CD4-positive, alpha-beta T cell (primary cell): ENCODE measurements at regions not wholly inside any gene's neighbourhood (a gene's known extent, or its start where the extent isn't known, plus 50 kb on each side); places are given as distances from the start of the nearest gene placed in this dataset.

Source experiments
- ATAC-seq: fragments of 200-7000 bp; cut with Tn5 transposase; one replicate; pipeline ENCODE4 v1.10.0; 2022; ENCODE audit warnings: mild to moderate bottlenecking; ENCODE audit not compliant: poor library complexity
- CTCF ChIA-PET: fragments of 350-600 bp; sonication (Branson Sonifier 250); formaldehyde crosslinking; loops from one replicate; lab custom pipeline; 2021; ENCODE audit warnings: antibody characterized with exemption, inconsistent platforms; lab: Charles Lee
- POLR2A ChIA-PET: fragments of 350-600 bp; sonication (Branson Sonifier 250); formaldehyde crosslinking; loops from one replicate; lab custom pipeline; 2021; ENCODE audit warnings: antibody characterized with exemption, inconsistent platforms; lab: Charles Lee
- DNase-seq, 14 experiments: peaks; one replicate each; pipeline ENCODE4 v3.0.0-alpha.2; 2013 to 2020; ENCODE audit warnings: mixed read lengths in 2 of 14
- H3K27ac ChIP-seq, 2 donors: one replicate each; pipeline versions ENCODE4 v1.5.1 to v1.7.0; 2013; ENCODE audit warnings: low read length in 2 of 2, low read depth in 1 of 2, mild to moderate bottlenecking in 1 of 2
- H3K27me3 ChIP-seq, 2 experiments: 1 replicate in 1 of 2; 2 replicates in 1 of 2; pipeline versions ENCODE4 v1.6.1 to v1.7.0; 2013; ENCODE audit warnings: low read length in 2 of 2, control low read depth in 1 of 2, mild to moderate bottlenecking in 1 of 2, moderate library complexity in 1 of 2; ENCODE audit not compliant: insufficient read depth in 2 of 2, control insufficient read depth in 1 of 2
- H3K36me3 ChIP-seq: one replicate; pipeline ENCODE4 v1.6.1; 2013; ENCODE audit warnings: low read length, control low read depth; ENCODE audit not compliant: insufficient read depth
- H3K4me1 ChIP-seq: one replicate; pipeline ENCODE4 v1.6.1; 2013; ENCODE audit warnings: low read length, control low read depth; ENCODE audit not compliant: insufficient read depth
- H3K4me3 ChIP-seq: one replicate; pipeline ENCODE4 v1.5.1; 2013; ENCODE audit warnings: mild to moderate bottlenecking, low read length, moderate library complexity
- H3K9me3 ChIP-seq, 2 experiments: 1 replicate in 1 of 2; 2 replicates in 1 of 2; pipeline versions ENCODE4 v1.6.1 to v1.7.0; 2013; ENCODE audit warnings: low read length in 2 of 2, mild to moderate bottlenecking in 2 of 2, control low read depth in 1 of 2, moderate library complexity in 1 of 2; ENCODE audit not compliant: control insufficient read depth in 1 of 2, insufficient read depth in 1 of 2
- H3K27ac Mint-ChIP-seq: one replicate; pipeline ENCODE4 v1.8.0; 2020; ENCODE audit warnings: mixed read lengths
- H3K27me3 Mint-ChIP-seq: one replicate; pipeline ENCODE4 v1.8.0; 2021; ENCODE audit warnings: mixed read lengths
- H3K36me3 Mint-ChIP-seq: one replicate; pipeline ENCODE4 v1.8.0; 2021; ENCODE audit warnings: low read depth, mixed read lengths
- H3K4me1 Mint-ChIP-seq: one replicate; pipeline ENCODE4 v1.8.0; 2021; ENCODE audit warnings: low read depth, mixed read lengths
- H3K4me3 Mint-ChIP-seq: one replicate; pipeline ENCODE4 v1.8.0; 2020; ENCODE audit warnings: mild to moderate bottlenecking, mixed read lengths
- H3K9me3 Mint-ChIP-seq: one replicate; pipeline ENCODE4 v1.8.0; 2020; ENCODE audit warnings: mixed read lengths
- CTCF ChIP-seq: fragments of 200-600 bp; IDR thresholded peaks from one replicate; pipeline ENCODE4 v1.8.0; 2022; ENCODE audit warnings: antibody characterized with exemption, mild to moderate bottlenecking
- intact Hi-C, 2 experiments: fragments of 100-400 bp; cut with DNase I in 1 of 2; cut with micrococcal nuclease in 1 of 2; formaldehyde crosslinking; loops; one replicate each; pipeline versions ENCODE4 v1.15.1 to v1.9.0; 2023 to 2025; cut with DNase I, micrococcal nuclease

DNA sequence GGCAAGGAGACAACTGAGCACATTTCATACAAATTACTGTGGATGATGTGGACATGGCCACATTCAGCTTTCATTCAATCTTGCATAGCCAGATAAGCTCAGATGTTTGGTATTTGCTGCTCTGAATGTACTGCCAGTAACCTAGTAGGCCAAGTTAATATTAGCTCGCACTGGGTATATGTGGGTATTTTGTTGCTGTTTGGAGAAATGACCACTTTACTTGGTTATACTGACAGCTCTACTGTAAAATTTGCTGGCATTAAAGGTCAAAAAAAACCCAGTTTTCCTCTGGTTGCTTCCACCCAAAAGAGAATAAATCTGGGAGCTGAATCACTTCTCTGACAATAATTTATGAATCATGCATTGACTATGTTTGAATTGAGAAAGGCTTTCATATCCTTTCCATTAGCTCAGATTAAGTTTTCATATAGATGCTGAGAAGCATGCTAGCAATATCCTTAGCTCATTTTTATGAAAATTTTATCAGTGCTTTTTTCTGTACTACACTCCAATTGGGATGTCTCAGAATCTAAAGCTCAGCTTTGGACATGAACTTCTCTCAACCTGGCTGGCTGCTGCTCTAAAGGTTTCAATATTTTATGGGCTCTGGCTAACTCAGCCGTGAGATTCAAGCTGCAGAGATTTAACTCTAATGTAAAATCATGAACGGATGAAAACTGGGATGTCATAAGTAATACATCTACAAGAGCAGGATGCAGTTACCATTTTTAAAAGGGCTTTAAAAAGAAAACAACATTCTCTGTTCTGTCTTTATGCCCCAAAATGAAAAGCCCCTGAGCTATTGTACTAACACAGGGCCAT lies 330.0 kb downstream of the BARHL2 start:
- H3K27me3 Mint-ChIP-seq, result no peaks in the 10 kb centered on the region
- ATAC-seq, result no peak
- Histone ChIP-seq H3K4me3 (no peak overlapping the region), H3K27ac (no peak overlapping the region), H3K36me3 (no peaks in the 10 kb centered on the region), H3K4me1 (no peaks in the 10 kb centered on the region), H3K27me3 (no peaks in the 10 kb centered on the region), H3K9me3 (no peaks in the 10 kb centered on the region)
- H3K4me3 Mint-ChIP-seq, result no peak overlapping the region
- ChIA-PET CTCF (no interaction called here), POLR2A (no interaction called here)
- no peak for DNase-seq
- H3K36me3 Mint-ChIP-seq, result no peaks in the 10 kb centered on the region
- H3K9me3 Mint-ChIP-seq, result no peaks in the 10 kb centered on the region
- intact Hi-C loops, result no loop called here
- no peak for TF ChIP-seq CTCF
- no peak overlapping the region for H3K27ac Mint-ChIP-seq
- no peaks in the 10 kb centered on the region for H3K4me1 Mint-ChIP-seq

DNA sequence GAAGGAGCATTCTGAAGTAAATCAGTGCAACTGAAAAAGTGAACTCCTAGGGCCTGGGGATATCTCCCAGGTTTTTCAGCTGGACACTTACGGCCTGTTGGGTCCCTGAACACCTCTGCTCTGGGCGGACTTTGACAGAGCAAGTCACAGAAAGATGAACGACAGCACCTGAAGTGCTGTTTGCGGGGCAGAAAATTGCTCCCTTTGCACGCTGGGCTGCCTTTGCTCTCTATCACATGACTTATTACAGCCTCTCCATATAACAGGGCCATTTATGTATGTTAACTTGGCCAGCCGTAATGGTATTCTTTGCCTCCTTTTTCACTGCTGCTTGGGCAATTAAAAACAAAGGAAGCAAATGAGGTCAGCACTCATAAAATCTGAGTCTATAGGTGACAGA lies 332.9 kb downstream of the BARHL2 start:
- Mint-ChIP-seq H3K4me1 (no peaks in the 10 kb centered on the region), H3K27ac (no peak overlapping the region), H3K4me3 (no peak overlapping the region), H3K36me3 (no peaks in the 10 kb centered on the region), H3K9me3 (peaks cover 2% of the 10 kb centered on the region), H3K27me3 (no peaks in the 10 kb centered on the region)
- no peaks in the 10 kb centered on the region for H3K27me3 ChIP-seq
- no peaks in the 10 kb centered on the region for H3K36me3 ChIP-seq
- no peak for TF ChIP-seq CTCF
- CTCF ChIA-PET, result no interaction called here
- no peaks in the 10 kb centered on the region for H3K4me1 ChIP-seq
- no peak overlapping the region for H3K4me3 ChIP-seq
- ATAC-seq (no peak), DNase-seq (no peak)
- intact Hi-C loops, result no loop called here
- H3K27ac ChIP-seq, result no peak overlapping the region
- H3K9me3 ChIP-seq, result no peaks in the 10 kb centered on the region
- POLR2A ChIA-PET, result no interaction called here

- no peak for DNase-seq
- Histone ChIP-seq H3K27ac (no peak overlapping the region), H3K9me3 (no peaks in the 10 kb centered on the region), H3K27me3 (no peaks in the 10 kb centered on the region), H3K36me3 (no peaks in the 10 kb centered on the region), H3K4me3 (no peak overlapping the region), H3K4me1 (no peaks in the 10 kb centered on the region)
- ChIA-PET CTCF (no interaction called here), POLR2A (no interaction called here)
- H3K9me3 Mint-ChIP-seq, result peaks cover 2% of the 10 kb centered on the region
- no peaks in the 10 kb centered on the region for H3K36me3 Mint-ChIP-seq
- H3K27me3 Mint-ChIP-seq, result no peaks in the 10 kb centered on the region
- TF ChIP-seq CTCF, result no peak
- intact Hi-C loops, result no loop called here
- no peak overlapping the region for H3K4me3 Mint-ChIP-seq
- ATAC-seq, result no peak
- no peak overlapping the region for H3K27ac Mint-ChIP-seq
- no peaks in the 10 kb centered on the region for H3K4me1 Mint-ChIP-seq
Measured at GRCh38 chr1:90382161-90382560, 334.9 kb downstream of the BARHL2 start.
